ENCODE measurements at regions not wholly inside any gene's neighbourhood (a gene's known extent, or its start where the extent isn't known, plus 50 kb on each side); places are given as distances from the start of the nearest gene placed in this dataset.

DNA sequence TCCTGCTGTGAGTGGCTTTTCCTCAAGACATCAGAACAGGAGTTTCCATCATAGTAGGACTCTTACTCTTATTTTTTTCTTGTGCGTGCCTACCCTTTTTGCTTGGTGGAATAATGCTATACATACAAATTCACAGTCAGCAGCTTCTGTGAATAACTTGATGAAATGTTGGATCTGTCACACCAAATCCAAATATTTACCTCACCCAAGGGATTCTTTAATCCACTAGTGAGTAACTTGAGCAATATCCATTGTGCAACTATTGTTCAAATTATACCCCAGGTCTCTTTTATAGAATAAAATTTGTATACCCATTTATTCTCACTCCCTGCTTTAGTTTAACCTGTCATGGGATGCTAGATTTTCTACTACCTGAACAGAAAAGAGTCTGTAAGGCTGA is 1078.3 kb upstream of the EDIL3 start:
- ATAC-seq (no peak), FAIRE-seq (no peak), DNase-seq (ENCODE audit: low read depth, low spot score) (no peak)
- CTCF ChIA-PET, result interaction anchor here (1.2 kb wide), 1 partner anchor 11 kb away, joined by 3 read pairs; no protein-coding TSS in a partner anchor
- BruUV-seq (replicated peaks), result no TSS peak
- intact Hi-C loops (cut with micrococcal nuclease; ENCODE audit: unreplicated experiment) (no loop called here), in situ Hi-C loops (cut with MboI) (no loop called here)
- Histone ChIP-seq H3K27ac (ENCODE audit: control insufficient read depth, insufficient read depth) (no peak overlapping the region), H4K20me1 (ENCODE audit: control insufficient read depth, insufficient read depth) (no peaks in the 10 kb centered on the region), H3K9me3 (replicated peaks; ENCODE audit: control insufficient read depth, insufficient read depth, low read length) (no peaks in the 10 kb centered on the region), H3K36me3 (ENCODE audit: control insufficient read depth in 2 of 2, insufficient read depth in 2 of 2, low read length in 1 of 2) (no peaks in the 10 kb centered on the region), H3K4me1 (ENCODE audit: control insufficient read depth, insufficient read depth, low read length) (no peaks in the 10 kb centered on the region), H2AFZ (ENCODE audit: control insufficient read depth, low read depth, low read length) (no peak overlapping the region), H3K4me3 (no peak overlapping the region), H3K27me3 (replicated peaks in 1 of 2; ENCODE audit: control insufficient read depth in 2 of 2, insufficient read depth in 2 of 2, low read length in 1 of 2) (no peaks in the 10 kb centered on the region), H3K4me2 (ENCODE audit: control insufficient read depth, insufficient read depth) (no peak overlapping the region), H3K79me2 (ENCODE audit: control insufficient read depth, insufficient read depth, low read length) (no peaks in the 10 kb centered on the region), H3K9ac (ENCODE audit: control insufficient read depth, insufficient read depth, low read length) (no peak overlapping the region)
- RAD21 ChIA-PET (ENCODE audit: unreplicated experiment), result no interaction called here
- WGBS (ENCODE audit: insufficient coverage, insufficient replicate concordance, low lambda C conversion rate, missing lambda C conversion rate), result 89% methylated on average over 1 of the region's 1 CpG
- TF ChIP-seq USF2 (IDR thresholded peaks at IDR 0.05; ENCODE audit: borderline replicate concordance, low read depth, low read length) (no peak), LARP7 (IDR thresholded peaks at IDR 0.05) (no peak), ZNF207 (IDR thresholded peaks at IDR 0.05; ENCODE audit: borderline replicate concordance) (no peak), EZH2 (IDR thresholded peaks at IDR 0.05; ENCODE audit: borderline replicate concordance, control insufficient read depth, low read depth, low read length) (no peak), ZSCAN29 (IDR thresholded peaks at IDR 0.05) (no peak), MXI1 (IDR thresholded peaks at IDR 0.05; ENCODE audit: low read depth, low read length) (no peak), GATAD2B (conservative IDR thresholded peaks at IDR 0.05; ENCODE audit: low read depth) (no peak), IKZF2 (IDR thresholded peaks at IDR 0.05) (no peak), NFXL1 (IDR thresholded peaks at IDR 0.05; ENCODE audit: borderline replicate concordance) (no peak), PML (IDR thresholded peaks at IDR 0.05; ENCODE audit: low read length) (no peak), RELA (IDR thresholded peaks at IDR 0.05; ENCODE audit: borderline replicate concordance, partially characterized antibody) (no peak), YY1 (IDR thresholded peaks at IDR 0.05; ENCODE audit: low read depth, low read length) (no peak), KAT2A (conservative IDR thresholded peaks at IDR 0.05; ENCODE audit: control insufficient read depth, low read depth, low read length) (no peak), PRDM15 (CRISPR knock-in tag; IDR thresholded peaks at IDR 0.05) (no peak), ZNF24 (IDR thresholded peaks at IDR 0.05) (no peak)
- TF ChIP-seq, protein P1, sequence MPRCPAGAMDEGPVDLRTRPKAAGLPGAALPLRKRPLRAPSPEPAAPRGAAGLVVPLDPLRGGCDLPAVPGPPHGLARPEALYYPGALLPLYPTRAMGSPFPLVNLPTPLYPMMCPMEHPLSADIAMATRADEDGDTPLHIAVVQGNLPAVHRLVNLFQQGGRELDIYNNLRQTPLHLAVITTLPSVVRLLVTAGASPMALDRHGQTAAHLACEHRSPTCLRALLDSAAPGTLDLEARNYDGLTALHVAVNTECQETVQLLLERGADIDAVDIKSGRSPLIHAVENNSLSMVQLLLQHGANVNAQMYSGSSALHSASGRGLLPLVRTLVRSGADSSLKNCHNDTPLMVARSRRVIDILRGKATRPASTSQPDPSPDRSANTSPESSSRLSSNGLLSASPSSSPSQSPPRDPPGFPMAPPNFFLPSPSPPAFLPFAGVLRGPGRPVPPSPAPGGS (IDR thresholded peaks at IDR 0.05; ENCODE audit: borderline replicate concordance, insufficient read depth, low read depth, low read length, poor library complexity, severe bottlenecking), result no peak
- SMC1A ChIA-PET (ENCODE audit: uncharacterized antibody, unreplicated experiment), result no interaction called here
- POLR2A ChIA-PET, result no interaction called here
